ENCODE measurements at regions not wholly inside any gene's neighbourhood (a gene's known extent, or its start where the extent isn't known, plus 50 kb on each side); places are given as distances from the start of the nearest gene placed in this dataset.
"Not testable (repeated sequence)": the region's sequence is repeated elsewhere in the genome, so short reads cannot be mapped to it uniquely, and the experiment has no call there.

- no peak for DNase-seq
Observed at GRCh38 chr2:237218756-237219155, 133.1 kb downstream of the COPS8 start.

GRCh38 chr2:237219826-237220225 lies 134.1 kb downstream of the COPS8 start:
- DNase-seq, result no peak

GRCh38 chr2:237221443-237221842 lies 135.8 kb downstream of the COPS8 start:
- DNase-seq, result no peak

- no peak for DNase-seq
Observed at GRCh38 chr2:237222178-237222577, 136.5 kb downstream of the COPS8 start.

GRCh38 chr2:237222601-237223041 lies 136.9 kb downstream of the COPS8 start:
- DNase-seq, result no peak

- DNase-seq, result peak; percentile 16
Observed at GRCh38 chr2:237223201-237223861, 137.6 kb downstream of the COPS8 start.

GRCh38 chr2:237227190-237227589 lies 141.5 kb downstream of the COPS8 start:
- DNase-seq, result no peak

GRCh38 chr2:237227592-237228280 lies 142.0 kb downstream of the COPS8 start:
- DNase-seq, result no peak

- DNase-seq, result no peak
Observed at GRCh38 chr2:237228281-237228625, 142.6 kb downstream of the COPS8 start.

GRCh38 chr2:237229905-237230304 lies 144.2 kb downstream of the COPS8 start:
- no peak for DNase-seq

- DNase-seq, result no peak
Observed at GRCh38 chr2:237230355-237230754, 144.7 kb downstream of the COPS8 start.

- no peak for DNase-seq
Observed at GRCh38 chr2:237231593-237231992, 145.9 kb downstream of the COPS8 start.

- DNase-seq, result no peak
Observed at GRCh38 chr2:237232166-237232565, 146.5 kb downstream of the COPS8 start.

GRCh38 chr2:237234268-237234667 lies 148.6 kb downstream of the COPS8 start:
- no peak for DNase-seq

GRCh38 chr2:237235383-237236095 lies 149.8 kb downstream of the COPS8 start:
- no peak for DNase-seq

- no peak for DNase-seq
Observed at GRCh38 chr2:237236188-237236587, 150.5 kb downstream of the COPS8 start.

- DNase-seq, result no peak
Observed at GRCh38 chr2:237238249-237238648, 152.6 kb downstream of the COPS8 start.

- no peak for DNase-seq
Observed at GRCh38 chr2:237240252-237240651, 154.6 kb downstream of the COPS8 start.

- DNase-seq, result not testable (repeated sequence)
Observed at GRCh38 chr2:237240868-237241267, 155.2 kb downstream of the COPS8 start.

GRCh38 chr2:237242091-237242536 lies 156.4 kb downstream of the COPS8 start:
- DNase-seq, result no peak

GRCh38 chr2:237243487-237243886 lies 157.8 kb downstream of the COPS8 start:
- DNase-seq, result no peak

GRCh38 chr2:237244178-237244577 lies 158.5 kb downstream of the COPS8 start:
- DNase-seq, result no peak

GRCh38 chr2:237244976-237245646 lies 159.4 kb downstream of the COPS8 start:
- DNase-seq, result no peak

Data from NCI-H1436 (cell line).